HK-2 (cell line): ENCODE measurements at regions not wholly inside any gene's neighbourhood (a gene's known extent, or its start where the extent isn't known, plus 50 kb on each side); places are given as distances from the start of the nearest gene placed in this dataset.
"Not testable (repeated sequence)": the region's sequence is repeated elsewhere in the genome, so short reads cannot be mapped to it uniquely, and the experiment has no call there.

Experiments used
- DNase-seq: peaks from one replicate; pipeline ENCODE4 v3.0.0-alpha.2; 2018; ENCODE audit not compliant: unreplicated experiment

DNA sequence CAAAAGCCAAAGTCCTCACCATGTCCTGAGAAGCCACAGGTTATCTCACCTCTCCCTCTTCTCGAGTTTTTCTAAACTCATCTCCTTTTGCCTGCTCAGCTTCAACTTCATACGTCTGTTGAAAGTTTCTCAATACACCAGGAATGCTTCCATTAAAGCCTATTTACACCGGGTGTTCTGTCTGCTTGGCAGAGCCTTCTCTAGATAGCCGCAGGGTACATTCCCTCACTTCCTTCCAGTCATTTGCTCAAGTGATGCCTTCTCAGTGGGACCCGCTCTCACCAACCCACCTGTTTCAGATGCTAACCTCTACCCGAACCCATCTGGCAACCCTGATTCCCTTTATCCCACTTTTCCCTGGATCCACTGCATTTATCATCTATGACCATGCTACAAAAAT, 257.0 kb upstream of the ADGRL2 start:
- no peak for DNase-seq

DNA sequence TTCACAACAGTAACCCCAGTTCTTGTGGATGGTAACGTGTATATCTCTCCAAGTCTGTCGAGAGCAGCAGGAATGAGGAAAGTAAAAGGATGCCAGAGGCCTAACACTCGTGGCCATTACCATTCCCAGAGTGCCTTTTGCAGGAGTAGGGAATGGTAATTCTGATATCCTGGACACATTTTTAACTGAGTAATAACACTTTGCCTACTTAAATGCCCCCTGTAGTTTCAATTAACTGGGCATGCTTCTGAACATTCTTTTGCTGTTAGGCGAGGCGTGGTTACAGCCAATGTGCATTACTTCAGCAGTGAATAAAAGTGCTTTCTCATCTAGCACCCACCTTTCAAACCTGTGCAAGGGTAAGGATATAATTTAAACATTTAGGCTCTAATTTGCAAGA, 258.5 kb upstream of the ADGRL2 start:
- DNase-seq: no peak

DNA sequence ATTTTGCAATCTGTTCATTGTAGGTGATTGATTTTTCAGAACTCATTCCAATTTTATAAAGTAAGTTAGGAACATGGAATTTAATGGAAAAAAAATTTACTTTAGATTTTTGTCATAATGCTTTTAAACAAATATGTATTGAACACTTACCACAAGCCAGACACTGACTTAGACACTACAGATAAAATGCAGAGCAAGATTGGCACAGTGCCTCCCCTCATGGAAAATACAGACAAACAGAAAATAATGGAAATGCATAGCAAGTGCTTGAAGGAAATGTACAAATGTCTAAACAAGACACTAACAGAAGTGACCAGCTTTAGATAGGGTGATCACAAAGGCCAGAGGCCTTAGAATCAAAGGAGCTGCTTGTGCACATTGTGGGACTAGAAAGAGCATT, 260.5 kb upstream of the ADGRL2 start:
- no peak for DNase-seq

DNA sequence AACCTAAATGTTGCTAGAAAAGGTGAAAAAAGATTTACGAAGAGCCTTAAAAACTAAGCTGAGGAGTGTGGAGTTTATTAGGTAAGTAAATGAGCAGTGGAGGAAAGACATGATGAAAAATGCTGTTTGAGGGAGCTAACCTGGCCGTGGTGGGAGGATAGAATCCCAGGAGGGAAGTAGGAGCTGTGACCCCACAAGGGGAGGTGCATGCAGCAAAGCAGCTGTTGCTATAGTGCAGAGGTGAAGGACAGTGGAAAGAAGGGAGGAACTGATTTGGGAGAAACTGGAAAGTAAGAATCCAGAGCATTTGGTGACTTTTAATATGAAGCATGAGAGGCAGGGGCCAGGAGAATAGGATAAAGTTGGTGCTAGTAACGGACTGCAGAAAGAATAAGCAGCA, 271.7 kb upstream of the ADGRL2 start:
- DNase-seq: no peak

DNA sequence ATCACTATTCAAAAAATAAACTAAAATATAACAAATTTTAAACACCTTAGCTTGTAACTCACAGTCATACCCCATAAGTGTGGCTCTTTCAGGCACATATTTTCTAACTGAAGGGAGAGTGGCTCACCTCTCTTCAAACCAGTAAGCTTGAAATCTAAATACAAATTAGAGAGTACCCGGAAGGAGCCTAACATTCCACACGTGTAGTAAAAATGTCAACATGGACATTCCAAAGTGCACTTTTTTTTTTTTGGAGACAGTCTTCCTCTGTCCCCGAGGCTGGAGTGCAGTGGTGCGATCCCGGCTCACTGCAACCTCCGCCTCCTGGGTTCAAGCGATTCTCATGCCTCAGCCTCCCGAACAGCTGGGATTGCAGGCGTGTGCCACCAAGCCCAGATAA, 275.6 kb upstream of the ADGRL2 start:
- no peak for DNase-seq

DNA sequence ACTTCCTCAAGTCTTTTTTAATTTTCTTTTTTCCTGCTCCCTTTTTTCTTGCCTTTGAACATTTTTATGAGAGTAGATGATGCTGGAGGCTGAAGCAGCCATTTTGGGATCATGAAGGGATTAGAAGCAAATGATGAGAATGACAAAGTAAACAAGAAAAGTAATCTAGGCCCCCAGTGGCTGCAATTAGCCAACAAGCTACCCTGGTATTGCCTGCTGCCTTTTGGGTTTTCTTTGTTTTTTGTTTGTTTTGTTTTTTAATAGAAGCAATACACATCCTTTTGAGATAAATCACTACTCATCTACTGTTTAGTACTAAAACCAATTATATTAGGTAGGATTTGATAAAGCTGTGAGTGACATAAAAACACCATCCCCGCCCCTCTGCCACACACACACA, 280.7 kb upstream of the ADGRL2 start:
- DNase-seq: no peak

DNA sequence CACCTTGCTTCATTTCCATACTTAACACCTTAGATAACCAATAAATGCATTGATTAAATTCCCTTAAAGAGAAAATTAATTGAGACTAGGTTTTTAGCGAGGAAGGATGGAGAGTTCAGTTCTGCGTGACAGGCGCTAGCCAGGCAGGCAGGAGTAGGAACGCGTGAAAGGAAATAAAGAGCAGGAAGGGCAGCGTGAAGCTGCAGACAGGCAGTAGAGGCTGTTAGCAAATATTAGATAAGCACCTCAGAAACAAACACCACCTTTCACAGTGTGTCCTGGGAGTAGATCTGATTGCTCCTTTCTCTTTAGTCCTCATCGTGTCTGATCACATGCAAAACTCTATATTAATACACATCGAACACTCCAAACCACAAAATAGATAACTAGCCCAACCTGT, 282.7 kb upstream of the ADGRL2 start:
- no peak for DNase-seq

DNA sequence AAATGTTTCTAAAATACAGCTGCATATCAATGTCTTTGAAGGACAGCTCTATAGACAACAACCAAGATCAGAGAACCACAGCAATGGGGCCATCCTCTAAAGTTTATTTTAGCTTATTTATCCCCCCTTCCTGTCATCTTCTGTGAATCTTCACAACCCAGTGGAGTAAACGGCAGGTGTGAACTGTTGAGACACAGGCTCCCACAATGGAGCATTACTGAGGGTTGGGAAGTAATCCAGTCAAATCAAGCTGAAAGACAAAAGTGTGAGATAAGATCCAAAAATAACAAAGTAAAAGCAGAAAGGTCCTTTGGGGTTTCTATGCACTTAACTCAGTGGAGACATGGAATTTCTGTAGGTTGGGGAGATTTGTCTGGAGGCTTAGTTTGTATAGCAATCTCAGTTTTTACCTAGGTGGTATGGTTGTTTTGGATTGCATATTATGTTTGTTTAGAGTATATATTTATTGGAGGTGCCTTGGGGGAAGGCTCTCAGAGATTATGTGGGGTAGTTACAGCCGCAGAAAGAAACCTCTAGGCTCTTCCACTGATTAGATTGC, 286.9 kb upstream of the ADGRL2 start:
- DNase-seq: no peak

DNA sequence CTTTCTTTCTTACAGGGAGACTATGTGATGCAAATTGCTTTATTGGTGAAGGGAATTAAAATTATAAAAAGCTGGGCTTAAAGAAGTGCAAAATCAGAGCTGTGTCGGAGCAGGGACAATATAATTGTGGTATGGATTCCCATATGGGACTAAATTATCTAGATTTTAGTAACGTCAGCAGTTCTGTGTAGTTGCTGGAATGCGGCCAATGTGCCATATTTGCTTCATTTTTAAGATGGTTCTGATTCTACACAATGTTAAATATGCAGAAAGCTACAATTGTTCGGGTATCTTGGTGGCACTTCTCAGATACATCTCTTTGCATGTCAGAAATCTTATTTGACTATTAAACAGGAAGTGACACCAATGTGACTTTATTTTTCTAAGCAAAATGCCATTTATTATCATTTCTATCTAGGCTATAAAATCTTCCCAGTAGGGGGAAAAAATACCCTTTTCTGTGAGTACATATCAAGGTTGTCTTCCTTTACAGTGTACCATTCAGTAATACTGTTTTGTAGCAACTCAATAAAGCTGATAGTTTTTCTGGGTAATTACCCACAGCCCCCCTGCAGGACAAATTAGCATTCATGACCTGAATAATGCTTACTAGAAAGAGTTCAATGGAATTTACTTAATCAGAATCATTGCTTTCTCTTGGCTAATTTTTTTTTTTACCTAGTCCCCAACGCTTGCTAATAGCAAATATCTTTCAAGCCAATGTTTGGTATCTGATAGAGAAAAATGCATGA, 288.3 kb upstream of the ADGRL2 start:
- DNase-seq: no peak

DNA sequence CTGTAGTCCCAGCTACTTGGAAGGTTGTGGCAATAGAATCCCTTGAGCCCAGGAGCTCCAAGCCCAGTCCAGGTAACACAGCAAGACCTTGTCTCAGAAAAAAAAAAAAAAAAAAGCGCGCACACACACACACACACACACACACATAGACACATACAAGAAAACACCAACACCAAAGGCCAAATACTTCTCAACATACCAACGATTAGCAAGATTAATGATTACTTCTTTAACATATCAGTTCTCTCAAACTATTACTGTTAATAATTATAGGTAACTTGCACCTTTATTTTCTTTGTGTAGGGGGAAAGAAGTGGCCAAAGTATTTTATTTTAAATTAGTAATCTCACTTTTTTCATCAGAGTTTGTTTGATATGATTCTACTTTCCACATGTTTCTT, 289.5 kb upstream of the ADGRL2 start:
- DNase-seq: no peak

DNA sequence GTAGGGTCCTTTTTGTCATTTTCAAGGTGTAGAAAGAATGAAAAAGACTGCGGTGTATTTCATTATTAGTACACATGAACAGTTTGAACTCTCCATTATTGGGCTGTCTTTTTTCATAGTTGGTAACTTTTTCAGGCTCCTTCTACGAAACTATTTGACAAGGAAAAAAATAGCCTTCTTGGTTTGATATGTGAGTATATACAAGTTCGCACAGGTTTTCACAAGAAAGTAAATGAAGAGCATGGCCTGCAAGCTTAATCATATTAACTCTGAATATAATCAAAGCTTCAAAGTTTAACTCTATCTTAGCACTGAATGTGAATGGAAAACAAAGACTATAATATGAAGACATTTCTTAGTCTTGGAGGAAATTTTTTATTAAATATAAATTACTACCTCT, 290.0 kb upstream of the ADGRL2 start:
- no peak for DNase-seq

DNA sequence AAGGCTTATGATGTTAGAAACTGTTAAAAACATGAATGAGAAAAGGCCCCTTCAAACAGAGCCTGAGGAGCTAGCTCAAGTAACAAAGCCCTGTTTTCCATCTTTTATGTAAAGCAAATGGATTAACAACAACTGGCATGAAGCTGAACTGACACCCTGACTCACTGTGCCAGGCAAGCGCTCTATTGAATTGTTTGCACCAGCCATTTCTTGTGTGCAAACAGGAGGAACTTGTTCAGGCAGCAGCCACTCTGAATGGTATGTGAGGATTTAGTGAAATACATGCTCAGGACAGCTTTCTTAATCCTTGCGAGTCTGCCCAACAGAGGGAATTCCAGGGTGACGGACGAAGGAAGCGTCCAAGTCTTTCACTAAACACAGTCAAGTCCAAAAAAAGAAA, 291.1 kb upstream of the ADGRL2 start:
- DNase-seq: no peak

DNA sequence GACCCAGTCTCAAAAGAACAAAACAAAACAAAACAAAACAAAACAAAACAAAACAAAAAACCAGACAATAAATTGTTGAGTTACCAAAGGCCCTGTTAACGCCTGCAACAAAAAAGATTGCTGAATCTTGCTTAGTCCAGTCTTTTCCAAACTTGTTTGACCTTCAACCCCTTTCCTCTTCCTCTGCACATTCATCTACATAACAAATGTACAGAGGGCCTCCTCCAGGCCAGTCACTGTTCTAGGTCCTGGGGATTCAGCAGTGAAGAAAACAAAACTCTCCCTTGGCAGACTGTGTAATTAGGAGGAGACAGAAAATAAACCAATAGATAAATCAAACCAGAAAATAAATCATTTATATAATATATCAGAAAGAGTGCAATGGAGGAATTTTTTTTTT, 294.0 kb upstream of the ADGRL2 start:
- no peak for DNase-seq

DNA sequence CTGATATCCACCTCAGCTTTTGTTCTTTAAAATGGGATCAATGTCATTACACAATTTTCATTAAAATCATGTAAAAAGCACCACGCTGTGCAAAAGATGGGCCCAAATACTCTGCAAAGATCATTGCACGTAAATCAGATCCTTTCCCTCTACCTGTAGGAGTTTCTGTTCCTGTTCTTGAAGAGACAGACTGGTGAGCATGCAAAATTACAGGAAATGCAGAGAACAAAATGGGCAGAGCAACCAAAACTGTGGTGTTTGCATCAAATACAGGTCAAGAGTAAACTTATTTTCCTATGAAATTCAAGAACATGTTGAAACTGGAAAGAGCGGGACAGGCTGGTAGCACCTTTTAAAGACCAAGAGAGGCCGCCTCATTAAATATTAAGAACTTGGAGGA, 294.9 kb upstream of the ADGRL2 start:
- no peak for DNase-seq

DNA sequence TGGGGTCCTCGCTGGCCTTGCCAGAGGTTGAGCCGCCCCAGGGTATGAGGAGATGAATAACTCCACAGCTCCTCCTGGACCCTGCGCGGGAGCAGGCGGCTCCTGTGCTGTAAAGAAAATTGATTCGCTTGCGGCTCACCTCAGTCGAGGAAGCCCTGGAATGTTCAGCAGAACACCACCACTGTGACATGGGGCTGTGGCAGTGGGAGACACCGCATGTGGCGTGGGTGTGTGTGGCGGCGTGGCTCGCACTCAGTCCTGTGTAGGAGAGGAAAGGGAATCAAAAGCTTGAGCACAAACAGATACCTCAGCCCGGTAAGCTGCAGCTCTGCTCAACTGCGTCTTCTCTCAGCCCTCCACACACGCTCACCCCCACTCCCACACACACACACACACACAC, 295.9 kb upstream of the ADGRL2 start:
- not testable (repeated sequence) for DNase-seq

DNA sequence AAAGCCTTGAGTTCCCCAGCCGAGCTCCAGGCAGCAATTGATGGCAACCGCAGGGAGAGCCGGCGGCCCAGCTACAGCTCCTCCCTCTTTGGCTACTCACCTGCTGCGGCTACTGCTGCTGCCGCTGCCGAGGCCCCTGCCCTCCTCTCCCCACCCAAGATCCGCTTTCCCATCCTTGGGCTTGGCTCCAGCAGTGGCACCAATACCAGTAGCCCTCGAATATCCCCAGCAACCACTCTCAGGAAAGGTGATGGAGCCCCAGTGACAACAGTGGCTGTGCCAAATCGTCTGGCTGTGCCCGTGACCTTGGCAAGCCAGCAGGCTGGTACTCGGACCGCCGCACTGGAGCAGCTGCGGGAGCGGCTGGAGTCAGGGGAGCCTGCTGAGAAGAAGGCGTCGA, 298.0 kb upstream of the ADGRL2 start:
- not testable (repeated sequence) for DNase-seq

DNA sequence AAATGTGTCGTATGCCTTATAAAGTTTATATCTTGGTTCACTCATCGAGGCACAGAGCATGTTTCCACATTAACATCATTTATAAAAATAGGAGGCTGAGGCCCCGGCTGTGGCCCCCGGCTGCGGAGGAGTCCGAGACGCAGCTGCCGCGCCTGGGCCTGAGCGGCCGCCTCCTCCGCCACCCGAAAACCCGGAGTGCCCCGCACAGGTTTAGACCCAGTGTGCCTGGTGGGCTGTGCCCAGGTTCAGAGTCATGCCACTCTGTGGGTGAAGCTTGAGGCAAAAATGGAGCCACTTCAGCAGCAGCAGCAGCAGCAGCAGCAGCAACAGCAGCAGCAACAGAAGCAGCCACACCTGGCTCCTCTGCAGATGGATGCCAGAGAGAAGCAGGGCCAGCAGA, 299.2 kb upstream of the ADGRL2 start:
- DNase-seq: not testable (repeated sequence)

DNA sequence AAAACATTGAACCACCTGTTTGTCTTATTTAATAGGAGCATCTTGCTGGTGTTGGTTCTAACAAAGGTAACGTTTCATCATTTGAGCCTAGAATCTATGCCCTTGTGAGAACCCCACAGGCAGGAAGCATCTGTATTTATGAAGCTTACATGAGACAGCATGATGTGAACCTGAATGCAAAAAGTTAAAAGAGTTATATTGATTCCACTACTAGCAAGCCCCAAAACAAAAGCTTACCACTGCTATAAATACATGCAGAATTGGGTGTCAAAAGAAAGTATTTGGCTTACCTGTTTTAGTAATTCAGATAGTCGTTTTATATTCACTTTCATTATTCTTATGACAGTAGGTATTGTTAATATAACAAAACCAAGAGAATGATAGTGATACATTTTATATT, 301.2 kb upstream of the ADGRL2 start:
- no peak for DNase-seq

DNA sequence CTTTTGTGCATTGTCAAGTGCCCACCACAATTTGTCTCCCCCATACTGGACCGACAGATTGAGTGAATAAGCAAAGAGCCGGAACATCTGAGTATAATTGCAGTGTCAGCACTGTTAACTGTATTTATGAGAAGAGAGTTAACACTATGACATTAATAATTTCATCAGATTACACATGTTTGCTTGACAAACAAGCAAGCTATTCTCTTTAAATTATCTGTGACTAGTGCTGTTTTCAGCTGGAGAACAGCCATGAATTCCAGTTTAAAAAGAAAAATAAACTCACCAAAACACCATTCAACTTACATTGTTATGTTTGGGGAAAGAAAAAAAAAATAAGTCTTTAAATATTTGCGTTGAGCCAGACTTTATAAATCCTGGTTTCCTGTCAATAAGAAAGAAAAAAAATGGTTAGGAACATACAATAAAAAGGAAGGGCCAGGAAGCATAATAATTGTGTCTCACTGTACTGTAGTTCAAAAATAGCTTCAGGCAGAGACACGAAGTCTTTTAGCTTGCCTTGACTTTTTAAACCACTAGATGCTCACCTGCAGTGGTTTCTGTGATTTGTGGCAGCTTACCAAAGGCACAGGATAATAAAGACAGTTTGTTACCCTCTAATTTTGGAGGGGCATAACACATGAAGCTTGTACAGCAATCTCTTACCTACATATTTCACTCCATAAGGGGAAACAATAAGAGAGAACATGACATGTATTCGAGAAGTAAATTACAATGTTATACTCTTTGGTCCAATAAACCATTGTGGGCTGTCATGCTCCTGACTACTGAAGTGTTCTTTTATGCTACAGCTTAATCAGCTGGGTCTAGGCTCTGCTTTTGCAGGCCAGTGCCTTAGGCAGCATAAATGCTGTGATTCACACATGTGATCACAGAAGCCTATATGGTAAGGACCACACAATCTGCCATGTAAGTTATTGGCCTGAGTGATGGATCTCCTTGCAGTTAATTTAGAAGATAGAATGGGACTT, 302.0 kb upstream of the ADGRL2 start:
- no peak for DNase-seq

DNA sequence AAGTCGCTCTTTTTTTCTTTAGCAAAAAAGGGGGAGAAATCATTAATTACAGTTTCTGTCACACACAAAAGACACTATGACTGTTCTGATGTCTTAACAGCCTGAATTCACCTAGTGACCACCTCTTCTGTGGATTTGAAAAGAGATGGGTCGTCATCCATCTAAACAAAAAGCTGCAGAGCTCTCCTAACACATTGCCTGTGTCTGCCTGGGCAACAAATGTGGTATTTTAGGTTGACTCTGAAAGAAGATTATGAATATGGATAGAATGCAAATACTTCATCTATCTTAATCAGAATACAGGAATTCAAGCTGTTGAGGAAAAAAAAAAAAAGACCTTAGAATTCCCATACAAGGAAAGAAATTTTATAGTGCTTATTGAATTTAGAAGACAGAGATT, 304.4 kb upstream of the ADGRL2 start:
- DNase-seq: no peak

DNA sequence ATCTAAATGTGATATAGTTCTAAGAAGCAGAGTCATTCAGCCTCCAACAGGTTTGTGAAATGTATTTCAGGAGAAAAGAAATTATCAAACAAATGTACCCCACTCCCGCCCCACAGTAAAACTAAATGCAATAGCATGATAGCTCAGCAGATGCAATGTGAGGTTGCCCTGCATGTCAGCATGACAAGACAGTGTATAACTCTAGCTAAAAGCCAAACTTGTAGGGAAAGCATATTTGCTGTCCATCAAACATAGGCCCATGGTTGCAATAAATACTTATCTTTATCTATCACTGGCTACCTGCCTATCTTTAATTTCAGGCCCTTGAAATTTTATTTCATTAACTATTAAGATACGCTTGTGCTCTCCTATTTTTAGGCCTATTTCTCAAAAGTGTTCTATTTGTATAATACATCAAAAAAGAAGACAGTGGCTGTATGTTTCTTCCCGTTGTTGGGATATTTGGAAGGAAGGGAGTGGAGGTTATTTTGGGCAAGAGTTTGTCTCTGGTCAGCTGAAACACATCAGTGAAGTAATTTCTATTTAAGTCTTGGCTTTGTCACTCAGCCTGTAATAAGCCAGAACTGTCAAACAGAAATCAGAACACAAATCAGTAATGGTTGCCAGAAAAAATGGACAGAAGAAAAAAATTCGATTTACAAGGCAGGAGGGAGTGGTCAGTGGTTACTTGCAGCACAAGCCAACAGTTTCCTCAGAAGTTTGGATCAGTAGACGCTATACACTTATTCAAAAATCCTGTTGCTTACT, 307.4 kb upstream of the ADGRL2 start:
- DNase-seq: no peak

DNA sequence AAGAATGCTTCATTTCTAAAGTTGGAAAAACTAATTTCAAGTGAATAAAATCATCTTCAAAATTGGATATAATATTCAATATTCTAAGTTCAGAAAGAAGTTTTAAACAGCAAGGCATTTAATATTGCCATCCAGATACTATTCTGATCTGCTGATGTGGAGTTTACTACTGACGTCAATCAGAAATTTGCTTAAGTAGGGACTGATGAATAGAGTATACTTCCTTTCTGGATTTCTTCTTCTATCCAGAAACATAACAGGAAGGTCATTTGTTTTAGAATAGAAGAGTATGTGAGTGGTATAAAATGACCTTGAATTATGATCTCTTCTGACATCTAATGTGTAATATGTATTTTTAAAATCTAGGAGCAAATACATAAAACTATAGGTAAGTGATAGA, 308.1 kb upstream of the ADGRL2 start:
- no peak for DNase-seq
